ENCODE measurements at regions not wholly inside any gene's neighbourhood (a gene's known extent, or its start where the extent isn't known, plus 50 kb on each side); places are given as distances from the start of the nearest gene placed in this dataset.

- no peak overlapping the region for H3K4me3 ChIP-seq (ENCODE audit: low read depth, low read length)
- no peak for DNase-seq (ENCODE audit: low read depth)
- no peak for TF ChIP-seq POLR2A (IDR thresholded peaks at IDR 0.05; ENCODE audit: extremely low read depth, insufficient read length)
These were observed 113.7 kb upstream of the KLF4 start for GRCh38 chr9:107603281-107603680.

GRCh38 chr9:107600060-107600573 is 110.5 kb upstream of the KLF4 start:
- DNase-seq (ENCODE audit: low read depth), result no peak
- no peak overlapping the region for H3K4me3 ChIP-seq (ENCODE audit: low read depth, low read length)
- TF ChIP-seq MAX (IDR thresholded peaks at IDR 0.05; ENCODE audit: low read depth, low read length) (no peak), CTCF (IDR thresholded peaks at IDR 0.05; ENCODE audit: low read depth, low read length) (no peak)

- H3K4me3 ChIP-seq (ENCODE audit: low read depth, low read length), result no peak overlapping the region
- TF ChIP-seq CTCF (IDR thresholded peaks at IDR 0.05; ENCODE audit: low read depth, low read length) (no peak), MAX (IDR thresholded peaks at IDR 0.05; ENCODE audit: low read depth, low read length) (no peak), MYC (IDR thresholded peaks at IDR 0.05; ENCODE audit: low read depth, low read length) (no peak), POLR2A (IDR thresholded peaks at IDR 0.05; ENCODE audit: extremely low read depth, insufficient read length) (no peak)
- no peak for DNase-seq (ENCODE audit: low read depth)
These were observed 108.2 kb upstream of the KLF4 start for GRCh38 chr9:107597743-107598217.

- DNase-seq (ENCODE audit: low read depth), result peak; percentile 27
- no peak overlapping the region for H3K4me3 ChIP-seq (ENCODE audit: low read depth, low read length)
- no peak for TF ChIP-seq POLR2A (IDR thresholded peaks at IDR 0.05; ENCODE audit: extremely low read depth, insufficient read length)
These were observed 105.5 kb upstream of the KLF4 start for GRCh38 chr9:107594908-107595530.

GRCh38 chr9:107593224-107593870 is 103.8 kb upstream of the KLF4 start:
- no peak for TF ChIP-seq MAX (IDR thresholded peaks at IDR 0.05; ENCODE audit: low read depth, low read length)
- TF ChIP-seq MYC (IDR thresholded peaks at IDR 0.05; ENCODE audit: low read depth, low read length), result no peak
- TF ChIP-seq POLR2A (IDR thresholded peaks at IDR 0.05; ENCODE audit: extremely low read depth, insufficient read length), result no peak
- no peak for TF ChIP-seq CTCF (IDR thresholded peaks at IDR 0.05; ENCODE audit: low read depth, low read length)
- DNase-seq (ENCODE audit: low read depth), result no peak
- H3K4me3 ChIP-seq (ENCODE audit: low read depth, low read length), result no peak overlapping the region

GRCh38 chr9:107592424-107592823 is 102.9 kb upstream of the KLF4 start:
- H3K4me3 ChIP-seq (ENCODE audit: low read depth, low read length), result no peak overlapping the region
- DNase-seq (ENCODE audit: low read depth), result no peak
- TF ChIP-seq CTCF (IDR thresholded peaks at IDR 0.05; ENCODE audit: low read depth, low read length) (no peak), MAX (IDR thresholded peaks at IDR 0.05; ENCODE audit: low read depth, low read length) (no peak), POLR2A (IDR thresholded peaks at IDR 0.05; ENCODE audit: extremely low read depth, insufficient read length) (no peak), MYC (IDR thresholded peaks at IDR 0.05; ENCODE audit: low read depth, low read length) (no peak)

- H3K4me3 ChIP-seq (ENCODE audit: low read depth, low read length), result no peak overlapping the region
- DNase-seq (ENCODE audit: low read depth), result no peak
- TF ChIP-seq POLR2A (IDR thresholded peaks at IDR 0.05; ENCODE audit: extremely low read depth, insufficient read length) (no peak), MYC (IDR thresholded peaks at IDR 0.05; ENCODE audit: low read depth, low read length) (no peak), MAX (IDR thresholded peaks at IDR 0.05; ENCODE audit: low read depth, low read length) (no peak), CTCF (IDR thresholded peaks at IDR 0.05; ENCODE audit: low read depth, low read length) (no peak)
These were observed 102.2 kb upstream of the KLF4 start for GRCh38 chr9:107591781-107592180.
